ENCODE measurements at regions not wholly inside any gene's neighbourhood (a gene's known extent, or its start where the extent isn't known, plus 50 kb on each side); places are given as distances from the start of the nearest gene placed in this dataset.
"Not testable (repeated sequence)": the region's sequence is repeated elsewhere in the genome, so short reads cannot be mapped to it uniquely, and the experiment has no call there.

DNA sequence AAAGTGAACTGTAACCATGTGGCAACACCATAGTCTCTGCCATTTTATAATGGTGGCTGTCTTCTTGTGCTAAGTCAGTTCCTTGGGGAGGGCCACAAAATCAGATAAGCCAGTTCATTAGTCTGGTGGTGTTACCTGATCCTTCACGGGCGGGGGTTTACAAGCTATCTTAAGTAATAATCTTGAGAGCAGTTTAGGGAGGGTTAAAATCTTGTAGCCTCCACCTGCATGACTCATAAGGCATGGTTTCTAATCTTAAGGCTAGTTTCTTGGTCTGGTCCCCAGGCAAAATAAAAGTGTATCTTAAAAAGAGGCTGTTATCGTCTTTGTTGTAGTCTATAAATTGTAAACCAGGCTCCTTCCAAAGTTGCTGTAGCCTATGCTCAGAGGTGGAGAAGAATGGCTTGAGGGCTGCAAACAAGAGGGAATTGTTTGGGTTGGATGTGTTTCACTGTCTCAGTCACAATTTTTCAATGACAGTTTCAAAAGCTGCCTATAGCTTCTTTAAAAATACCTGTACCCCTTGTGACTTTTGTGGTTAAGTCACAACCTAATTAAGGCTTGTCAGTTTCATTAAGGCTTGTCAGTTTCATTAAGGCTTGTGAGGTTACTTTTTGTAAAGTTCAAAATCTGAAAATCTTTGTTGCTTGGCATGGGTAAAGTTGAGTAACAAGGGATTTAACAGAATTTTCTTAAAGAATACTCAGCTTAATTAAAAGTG lies 135.7 kb downstream of the RPS4Y2 start:
- no peak overlapping the region for H3K27ac ChIP-seq (ENCODE audit: low read depth, low read length)
- no peaks in the 10 kb centered on the region for H3K27me3 ChIP-seq (ENCODE audit: insufficient read depth, low read length)
- no peak overlapping the region for H2AFZ ChIP-seq (ENCODE audit: low read length, unreplicated experiment)
- no peaks in the 10 kb centered on the region for H3K4me1 ChIP-seq (ENCODE audit: control insufficient read depth, insufficient read depth, low read length, unreplicated experiment)
- no peaks in the 10 kb centered on the region for H3K36me3 ChIP-seq (ENCODE audit: insufficient read depth, low read length)
- no peak overlapping the region for H3K4me3 ChIP-seq (ENCODE audit: low read depth, low read length)
- H3K79me2 ChIP-seq (ENCODE audit: control insufficient read depth, insufficient read depth, low read length, unreplicated experiment) = no peaks in the 10 kb centered on the region

DNA sequence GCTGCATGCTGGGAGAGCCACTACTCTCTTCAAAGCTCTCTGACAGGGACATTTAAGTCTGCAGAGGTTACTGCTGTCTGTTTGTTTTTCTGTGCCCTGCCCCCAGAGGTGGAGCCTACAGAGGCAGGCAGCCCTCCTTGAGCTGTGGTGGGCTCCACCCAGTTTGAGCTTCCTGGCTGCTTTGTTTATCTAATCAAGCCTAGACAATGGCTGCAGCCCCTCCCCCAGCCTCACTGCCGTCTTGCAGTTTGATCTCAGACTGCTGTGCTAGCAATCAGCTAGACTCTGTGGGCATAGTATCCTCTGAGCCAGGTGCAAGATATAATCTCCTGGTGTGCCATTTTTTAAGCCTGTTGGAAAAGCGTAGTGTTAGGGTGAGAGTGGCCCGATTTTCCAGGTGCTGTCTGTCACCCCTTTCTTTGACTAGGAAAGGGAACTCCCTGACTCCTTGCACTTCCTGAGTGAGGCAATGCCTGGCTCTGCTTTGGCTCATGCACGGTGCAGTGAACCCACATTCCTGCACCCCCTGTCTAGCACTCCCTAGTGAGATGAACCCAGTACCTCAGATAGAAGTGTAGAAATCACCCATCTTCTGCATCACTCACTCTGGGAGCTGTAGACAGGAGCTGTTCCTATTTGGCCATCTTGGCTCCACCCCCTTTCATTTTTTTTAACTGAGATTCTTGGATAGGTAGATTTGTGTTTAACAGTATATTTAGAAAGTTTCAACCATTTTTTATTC lies 169.6 kb downstream of the RPS4Y2 start:
- not testable (repeated sequence) for H3K4me1 ChIP-seq (ENCODE audit: control insufficient read depth, insufficient read depth, low read length, unreplicated experiment); H2AFZ ChIP-seq (ENCODE audit: low read length, unreplicated experiment); H3K4me3 ChIP-seq (ENCODE audit: low read depth, low read length)

DNA sequence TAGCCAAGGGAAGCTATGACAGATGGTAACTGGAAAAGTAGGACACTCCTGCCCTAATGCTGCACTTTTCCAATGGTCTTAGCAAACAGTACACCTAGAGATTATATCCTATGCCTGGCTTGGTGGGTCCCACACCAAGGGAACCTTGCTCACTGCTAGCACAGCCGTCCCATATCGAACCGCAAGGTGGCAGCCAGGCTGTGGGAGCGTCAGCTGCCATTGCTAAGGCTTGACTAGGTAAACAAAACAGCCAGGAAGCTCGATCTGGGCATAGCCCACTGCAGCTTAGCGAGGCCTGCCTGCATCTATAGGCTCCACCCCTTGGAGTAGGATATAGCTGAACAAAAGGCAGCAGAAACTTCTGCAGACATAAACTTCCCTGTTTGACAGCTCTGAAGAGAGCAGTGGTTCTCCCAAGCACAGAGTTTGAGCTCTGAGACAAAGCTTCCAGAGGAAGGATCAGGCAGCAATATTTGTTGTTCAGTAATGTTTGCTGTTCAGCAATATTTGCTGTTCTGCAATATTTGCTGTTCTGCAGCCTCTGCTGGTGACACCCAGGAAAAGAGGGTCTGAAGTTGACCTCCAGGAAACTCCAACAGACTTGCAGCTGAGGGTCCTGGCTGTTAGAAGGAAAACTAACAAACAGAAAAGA lies 173.9 kb downstream of the RPS4Y2 start:
- Histone ChIP-seq H3K79me2 (ENCODE audit: control insufficient read depth, insufficient read depth, low read length, unreplicated experiment) (no peaks in the 10 kb centered on the region), H2AFZ (ENCODE audit: low read length, unreplicated experiment) (no peak overlapping the region), H3K36me3 (ENCODE audit: insufficient read depth, low read length) (no peaks in the 10 kb centered on the region), H3K27me3 (ENCODE audit: insufficient read depth, low read length) (no peaks in the 10 kb centered on the region), H3K27ac (ENCODE audit: low read depth, low read length) (no peak overlapping the region), H3K4me1 (ENCODE audit: control insufficient read depth, insufficient read depth, low read length, unreplicated experiment) (no peaks in the 10 kb centered on the region), H3K4me3 (ENCODE audit: low read depth, low read length) (no peak overlapping the region)

More for the DNA sequence above, 169.6 kb downstream of the RPS4Y2 start:
- H3K79me2 ChIP-seq (ENCODE audit: control insufficient read depth, insufficient read depth, low read length, unreplicated experiment); H3K36me3 ChIP-seq (ENCODE audit: insufficient read depth, low read length); H3K27ac ChIP-seq (ENCODE audit: low read depth, low read length); H3K27me3 ChIP-seq (ENCODE audit: insufficient read depth, low read length): not testable (repeated sequence)

DNA sequence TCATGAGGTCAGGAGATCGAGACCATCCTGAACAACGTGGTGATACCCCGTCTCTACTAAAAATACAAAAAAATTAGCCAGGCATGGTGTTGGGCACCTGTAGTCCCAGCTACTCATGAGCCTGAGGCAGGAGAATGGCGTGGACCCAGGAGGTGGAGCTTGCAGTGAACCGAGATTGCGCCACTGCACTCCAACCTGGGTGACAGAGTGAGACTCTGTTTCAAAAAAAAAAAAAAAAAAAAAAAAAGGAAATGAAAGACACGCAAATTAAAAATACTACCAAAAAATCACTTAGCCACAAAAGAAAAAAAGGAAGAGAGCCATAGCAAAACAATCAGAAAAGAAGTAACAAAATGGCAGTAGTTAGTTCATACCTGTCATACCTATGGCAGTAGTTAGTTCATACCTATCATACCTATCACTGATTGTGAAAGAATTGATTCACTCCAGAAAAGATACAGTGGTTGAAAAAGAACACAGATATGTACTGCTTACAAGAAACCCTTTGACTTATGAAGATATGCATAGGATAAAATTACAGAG lies 180.9 kb downstream of the RPS4Y2 start:
- H3K36me3 ChIP-seq (ENCODE audit: insufficient read depth, low read length); H3K4me1 ChIP-seq (ENCODE audit: control insufficient read depth, insufficient read depth, low read length, unreplicated experiment); H3K27me3 ChIP-seq (ENCODE audit: insufficient read depth, low read length); H2AFZ ChIP-seq (ENCODE audit: low read length, unreplicated experiment); H3K27ac ChIP-seq (ENCODE audit: low read depth, low read length); H3K79me2 ChIP-seq (ENCODE audit: control insufficient read depth, insufficient read depth, low read length, unreplicated experiment); H3K4me3 ChIP-seq (ENCODE audit: low read depth, low read length): not testable (repeated sequence)

DNA sequence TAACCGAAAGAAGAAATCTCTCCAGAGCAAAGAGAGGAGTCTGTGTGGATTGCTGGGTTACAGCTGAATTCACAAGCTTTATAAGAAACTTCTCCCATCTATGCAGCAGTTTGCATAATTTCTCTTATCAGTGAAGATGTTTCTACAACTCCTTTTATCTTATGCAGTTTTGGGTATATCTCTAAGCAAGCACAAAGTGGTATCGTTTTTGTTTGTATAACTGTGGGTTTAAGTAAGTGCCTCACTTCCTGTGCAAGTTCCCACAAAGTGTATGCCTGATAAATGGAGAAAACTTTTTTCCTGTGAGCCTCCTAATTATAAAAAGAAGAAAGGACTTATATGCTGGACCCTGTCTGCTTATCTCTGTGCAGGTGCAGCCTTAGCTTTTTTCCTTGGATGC lies 205.6 kb downstream of the RPS4Y2 start:
- Histone ChIP-seq H3K4me3 (ENCODE audit: low read depth, low read length) (no peak overlapping the region), H3K27me3 (ENCODE audit: insufficient read depth, low read length) (no peaks in the 10 kb centered on the region), H3K27ac (ENCODE audit: low read depth, low read length) (no peak overlapping the region), H3K79me2 (ENCODE audit: control insufficient read depth, insufficient read depth, low read length, unreplicated experiment) (no peaks in the 10 kb centered on the region), H3K36me3 (ENCODE audit: insufficient read depth, low read length) (no peaks in the 10 kb centered on the region), H2AFZ (ENCODE audit: low read length, unreplicated experiment) (no peak overlapping the region), H3K4me1 (ENCODE audit: control insufficient read depth, insufficient read depth, low read length, unreplicated experiment) (no peaks in the 10 kb centered on the region)

DNA sequence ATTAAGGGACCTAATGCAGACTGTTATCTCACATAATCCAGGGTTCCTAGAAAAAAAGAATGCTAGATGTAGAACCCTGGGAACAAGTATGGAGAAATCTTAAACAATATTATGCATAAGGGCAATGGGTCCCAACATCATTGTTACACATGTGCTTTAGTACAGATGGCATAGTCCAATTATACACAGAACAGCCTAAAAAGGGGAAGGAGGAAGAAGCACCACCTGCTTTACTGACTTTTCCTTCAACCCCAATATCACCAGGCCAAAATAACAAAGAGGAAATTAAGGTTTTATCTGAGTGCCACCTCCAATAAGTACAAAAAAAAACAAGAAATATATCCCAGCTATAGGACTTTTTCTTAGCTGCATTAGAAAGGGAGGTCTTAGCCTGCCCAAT lies 211.9 kb downstream of the RPS4Y2 start:
- Histone ChIP-seq H3K27me3 (ENCODE audit: insufficient read depth, low read length) (no peaks in the 10 kb centered on the region), H3K27ac (ENCODE audit: low read depth, low read length) (no peak overlapping the region), H3K4me1 (ENCODE audit: control insufficient read depth, insufficient read depth, low read length, unreplicated experiment) (no peaks in the 10 kb centered on the region), H3K36me3 (ENCODE audit: insufficient read depth, low read length) (no peaks in the 10 kb centered on the region), H3K4me3 (ENCODE audit: low read depth, low read length) (no peak overlapping the region), H2AFZ (ENCODE audit: low read length, unreplicated experiment) (no peak overlapping the region), H3K79me2 (ENCODE audit: control insufficient read depth, insufficient read depth, low read length, unreplicated experiment) (no peaks in the 10 kb centered on the region)

DNA sequence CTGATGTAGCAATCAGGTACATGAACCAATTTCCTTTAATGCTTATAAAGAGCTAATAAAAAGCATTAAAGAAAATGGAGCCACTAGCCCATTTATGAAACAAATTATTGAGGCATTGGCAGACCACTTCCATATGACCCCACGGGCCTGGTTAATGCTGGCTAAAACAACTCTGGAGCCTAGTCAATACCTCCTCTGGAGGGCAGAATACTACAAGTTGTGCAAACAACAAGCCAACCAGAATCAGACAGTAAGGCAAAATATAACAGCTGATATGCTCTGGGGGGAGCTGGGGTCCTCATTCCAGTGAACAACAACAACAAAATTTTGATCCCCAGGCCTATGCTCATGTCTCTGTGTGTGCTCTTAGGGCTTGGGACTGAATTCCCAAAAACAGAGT lies 212.3 kb downstream of the RPS4Y2 start:
- no peak overlapping the region for H3K27ac ChIP-seq (ENCODE audit: low read depth, low read length)
- H3K36me3 ChIP-seq (ENCODE audit: insufficient read depth, low read length) = no peaks in the 10 kb centered on the region
- H2AFZ ChIP-seq (ENCODE audit: low read length, unreplicated experiment) = no peak overlapping the region
- H3K4me1 ChIP-seq (ENCODE audit: control insufficient read depth, insufficient read depth, low read length, unreplicated experiment) = no peaks in the 10 kb centered on the region
- no peaks in the 10 kb centered on the region for H3K27me3 ChIP-seq (ENCODE audit: insufficient read depth, low read length)
- H3K79me2 ChIP-seq (ENCODE audit: control insufficient read depth, insufficient read depth, low read length, unreplicated experiment) = no peaks in the 10 kb centered on the region
- H3K4me3 ChIP-seq (ENCODE audit: low read depth, low read length) = no peak overlapping the region

DNA sequence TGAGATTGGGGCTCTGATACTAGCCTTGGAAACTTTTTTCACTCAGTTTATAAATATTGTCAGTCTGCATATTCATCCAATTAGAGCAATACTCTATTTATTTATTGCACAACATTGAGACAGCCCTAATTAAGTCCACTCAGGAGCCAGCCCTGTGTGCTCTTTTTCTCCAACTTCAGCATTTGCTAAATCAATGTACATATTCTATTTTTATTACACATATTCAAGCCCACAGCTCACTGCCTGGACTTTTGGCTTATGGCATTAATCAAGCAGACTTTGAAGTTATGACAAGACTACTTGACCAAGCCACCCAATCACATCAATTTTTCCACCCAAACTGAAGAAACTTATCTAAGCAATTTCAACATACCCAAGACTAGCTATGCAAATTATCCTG lies 215.5 kb downstream of the RPS4Y2 start:
- Histone ChIP-seq H2AFZ (ENCODE audit: low read length, unreplicated experiment) (no peak overlapping the region), H3K79me2 (ENCODE audit: control insufficient read depth, insufficient read depth, low read length, unreplicated experiment) (no peaks in the 10 kb centered on the region), H3K4me3 (ENCODE audit: low read depth, low read length) (no peak overlapping the region), H3K4me1 (ENCODE audit: control insufficient read depth, insufficient read depth, low read length, unreplicated experiment) (no peaks in the 10 kb centered on the region), H3K36me3 (ENCODE audit: insufficient read depth, low read length) (no peaks in the 10 kb centered on the region), H3K27ac (ENCODE audit: low read depth, low read length) (no peak overlapping the region), H3K27me3 (ENCODE audit: insufficient read depth, low read length) (no peaks in the 10 kb centered on the region)

DNA sequence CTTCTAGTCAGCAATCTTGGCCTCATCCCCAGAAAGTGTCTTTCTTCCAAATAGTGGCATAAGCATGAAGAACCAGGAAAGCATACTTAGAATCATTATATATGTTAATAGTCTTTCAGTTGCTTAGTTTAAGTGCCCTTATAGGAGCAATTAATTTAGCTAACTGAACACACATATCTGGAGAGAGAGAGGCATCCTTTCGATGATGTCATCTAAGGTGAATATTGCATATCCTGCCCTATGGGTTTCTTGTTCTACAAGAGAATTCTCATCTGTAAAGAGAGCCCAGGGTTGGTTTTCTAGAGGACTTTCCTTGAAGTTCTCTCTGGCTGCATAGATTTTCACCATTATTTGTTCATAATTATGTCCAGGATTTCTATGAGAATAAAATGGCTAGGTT lies 230.1 kb downstream of the RPS4Y2 start:
- Histone ChIP-seq H3K27me3 (ENCODE audit: insufficient read depth, low read length) (no peaks in the 10 kb centered on the region), H3K79me2 (ENCODE audit: control insufficient read depth, insufficient read depth, low read length, unreplicated experiment) (no peaks in the 10 kb centered on the region), H3K27ac (ENCODE audit: low read depth, low read length) (no peak overlapping the region), H3K36me3 (ENCODE audit: insufficient read depth, low read length) (no peaks in the 10 kb centered on the region), H3K4me3 (ENCODE audit: low read depth, low read length) (no peak overlapping the region), H2AFZ (ENCODE audit: low read length, unreplicated experiment) (no peak overlapping the region), H3K4me1 (ENCODE audit: control insufficient read depth, insufficient read depth, low read length, unreplicated experiment) (no peaks in the 10 kb centered on the region)

DNA sequence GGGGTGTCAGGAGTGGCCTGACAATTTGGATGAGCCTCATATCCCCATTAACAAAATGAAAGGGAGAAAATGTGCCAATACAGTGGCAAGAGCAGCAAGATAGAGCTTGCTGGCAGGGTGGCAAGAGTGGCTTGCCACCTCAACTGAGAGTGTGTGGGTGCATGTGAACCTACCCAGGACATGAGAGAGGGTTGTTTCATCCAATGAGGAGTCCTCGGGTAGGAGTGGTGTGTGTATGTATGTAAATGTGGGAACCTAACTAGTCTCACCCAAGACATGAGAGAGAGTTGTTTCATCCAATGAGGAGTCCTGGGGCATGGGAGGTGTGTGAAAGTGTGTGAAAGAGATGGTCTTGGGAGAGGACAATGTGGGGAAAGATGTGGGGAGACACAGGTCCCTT lies 234.2 kb downstream of the RPS4Y2 start:
- H3K36me3 ChIP-seq (ENCODE audit: insufficient read depth, low read length) = no peaks in the 10 kb centered on the region
- H2AFZ ChIP-seq (ENCODE audit: low read length, unreplicated experiment) = no peak overlapping the region
- H3K27me3 ChIP-seq (ENCODE audit: insufficient read depth, low read length) = no peaks in the 10 kb centered on the region
- no peaks in the 10 kb centered on the region for H3K4me1 ChIP-seq (ENCODE audit: control insufficient read depth, insufficient read depth, low read length, unreplicated experiment)
- no peak overlapping the region for H3K27ac ChIP-seq (ENCODE audit: low read depth, low read length)
- H3K79me2 ChIP-seq (ENCODE audit: control insufficient read depth, insufficient read depth, low read length, unreplicated experiment) = no peaks in the 10 kb centered on the region
- H3K4me3 ChIP-seq (ENCODE audit: low read depth, low read length) = no peak overlapping the region

All from ACC112 (cell line).